Esophagus squamous epithelium (tissue), 4 donors: ENCODE measurements at regions not wholly inside any gene's neighbourhood (a gene's known extent, or its start where the extent isn't known, plus 50 kb on each side); places are given as distances from the start of the nearest gene placed in this dataset.

ENCODE experiments used
- POLR2A ChIP-seq, 4 donors: fragments of 450-650 bp; IDR thresholded peaks; one replicate each; pipeline ENCODE4 v1.6.1; 2017; ENCODE audit warnings: antibody characterized with exemption in 4 of 4, mild to moderate bottlenecking in 4 of 4, moderate library complexity in 3 of 4
- TF ChIP-seq, protein P1 (sequence below), 6 experiments: fragments of 450-650 bp in 4 of 6; fragments of 200-600 bp in 2 of 6; sonication (generic) in 2 of 6; IDR thresholded peaks; one replicate each; pipeline ENCODE4 v1.5.1; 2016 to 2019; ENCODE audit warnings: antibody characterized with exemption in 6 of 6, mild to moderate bottlenecking in 4 of 6, moderate library complexity in 4 of 6

DNA sequence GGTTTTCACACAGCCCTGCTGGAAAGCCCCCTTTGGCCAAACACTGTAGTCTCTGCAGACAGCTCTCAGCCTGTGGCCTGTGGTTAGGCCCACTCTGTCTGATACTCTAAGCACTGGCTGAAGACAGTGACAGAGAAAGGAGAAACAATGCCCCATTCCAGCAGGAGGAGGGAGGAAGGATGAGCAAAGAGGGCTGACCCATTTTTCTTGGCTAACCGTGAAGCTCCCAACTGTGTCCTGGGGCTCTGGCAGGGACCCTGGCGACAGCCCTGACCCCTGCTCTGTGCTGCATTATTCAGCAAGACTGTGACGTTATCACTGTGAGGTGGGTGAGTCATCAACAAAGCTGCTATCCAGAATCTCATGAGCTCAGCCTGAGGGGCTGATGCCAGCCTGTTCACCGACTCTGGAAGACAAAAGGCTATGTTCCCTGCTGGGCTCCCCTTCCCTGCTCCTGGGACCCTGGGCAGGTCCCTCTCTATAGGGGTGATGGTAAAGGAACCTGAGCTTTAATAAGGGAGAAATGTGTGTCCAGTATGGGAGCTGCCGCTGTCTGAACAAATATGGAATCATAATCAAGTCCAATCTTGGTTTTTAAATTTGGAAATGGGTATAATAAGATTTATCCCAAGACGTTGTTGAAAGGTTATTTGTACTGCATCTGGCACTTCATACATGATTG lies 107.0 kb downstream of the RHOU start:
- TF ChIP-seq, protein P1, sequence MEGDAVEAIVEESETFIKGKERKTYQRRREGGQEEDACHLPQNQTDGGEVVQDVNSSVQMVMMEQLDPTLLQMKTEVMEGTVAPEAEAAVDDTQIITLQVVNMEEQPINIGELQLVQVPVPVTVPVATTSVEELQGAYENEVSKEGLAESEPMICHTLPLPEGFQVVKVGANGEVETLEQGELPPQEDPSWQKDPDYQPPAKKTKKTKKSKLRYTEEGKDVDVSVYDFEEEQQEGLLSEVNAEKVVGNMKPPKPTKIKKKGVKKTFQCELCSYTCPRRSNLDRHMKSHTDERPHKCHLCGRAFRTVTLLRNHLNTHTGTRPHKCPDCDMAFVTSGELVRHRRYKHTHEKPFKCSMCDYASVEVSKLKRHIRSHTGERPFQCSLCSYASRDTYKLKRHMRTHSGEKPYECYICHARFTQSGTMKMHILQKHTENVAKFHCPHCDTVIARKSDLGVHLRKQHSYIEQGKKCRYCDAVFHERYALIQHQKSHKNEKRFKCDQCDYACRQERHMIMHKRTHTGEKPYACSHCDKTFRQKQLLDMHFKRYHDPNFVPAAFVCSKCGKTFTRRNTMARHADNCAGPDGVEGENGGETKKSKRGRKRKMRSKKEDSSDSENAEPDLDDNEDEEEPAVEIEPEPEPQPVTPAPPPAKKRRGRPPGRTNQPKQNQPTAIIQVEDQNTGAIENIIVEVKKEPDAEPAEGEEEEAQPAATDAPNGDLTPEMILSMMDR (IDR thresholded peaks at IDR 0.05) = no peak
- TF ChIP-seq POLR2A (IDR thresholded peaks at IDR 0.05) = no peak
